GM12891 (cell line): ENCODE measurements at regions not wholly inside any gene's neighbourhood (a gene's known extent, or its start where the extent isn't known, plus 50 kb on each side); places are given as distances from the start of the nearest gene placed in this dataset.

Experiments
- POLR2A ChIP-seq: IDR thresholded peaks from 2 replicates; pipeline ENCODE4 v1.6.1; 2011; ENCODE audit warnings: low read depth, low read length, control low read depth
- TAF1 ChIP-seq: IDR thresholded peaks from 2 replicates; pipeline ENCODE4 v1.6.1; 2011; ENCODE audit warnings: low read depth, low read length, control low read depth

- TF ChIP-seq POLR2A (no peak), TAF1 (no peak)
Observed at GRCh38 chr12:75695926-75696325, 184.5 kb upstream of the KRR1 start.
